KMS-11 (cell line): ENCODE measurements at regions not wholly inside any gene's neighbourhood (a gene's known extent, or its start where the extent isn't known, plus 50 kb on each side); places are given as distances from the start of the nearest gene placed in this dataset.
"Not testable (repeated sequence)": the region's sequence is repeated elsewhere in the genome, so short reads cannot be mapped to it uniquely, and the experiment has no call there.

Experiments used
- H2AFZ ChIP-seq: fragments of 200-600 bp; sonication (generic); 2 replicates; pipeline ENCODE4 v1.6.1; 2016; ENCODE audit warnings: antibody characterized with exemption, mixed run types, low read depth
- H3K27ac ChIP-seq: fragments of 200-600 bp; sonication (generic); 2 replicates; pipeline ENCODE4 v1.6.1; 2016; ENCODE audit warnings: mild to moderate bottlenecking, mixed run types
- H3K27me3 ChIP-seq: fragments of 200-600 bp; sonication (generic); 2 replicates; pipeline ENCODE4 v1.6.1; 2017; ENCODE audit warnings: mild to moderate bottlenecking, low read depth, mixed run types, moderate library complexity; ENCODE audit not compliant: insufficient read depth
- H3K36me3 ChIP-seq: fragments of 200-600 bp; sonication (generic); 2 replicates; pipeline ENCODE4 v1.6.1; 2017; ENCODE audit warnings: mild to moderate bottlenecking, mixed run types; ENCODE audit not compliant: insufficient read depth
- H3K4me1 ChIP-seq: fragments of 200-600 bp; sonication (generic); 2 replicates; pipeline ENCODE4 v1.6.1; 2016; ENCODE audit warnings: mild to moderate bottlenecking, low read depth, mixed run types; ENCODE audit not compliant: poor library complexity, severe bottlenecking
- H3K4me2 ChIP-seq: fragments of 200-600 bp; sonication (generic); 2 replicates; pipeline ENCODE4 v1.7.0; 2016; ENCODE audit warnings: mild to moderate bottlenecking, mixed run types
- H3K4me3 ChIP-seq: fragments of 200-600 bp; sonication (generic); IDR thresholded peaks from 2 replicates; pipeline ENCODE4 v1.6.1; 2017; ENCODE audit warnings: low read depth, low read length, mixed read lengths; ENCODE audit not compliant: insufficient read depth
- H3K79me2 ChIP-seq: fragments of 200-600 bp; sonication (generic); 2 replicates; pipeline ENCODE4 v1.6.1; 2016; ENCODE audit warnings: low read depth, mixed run types; ENCODE audit not compliant: insufficient read depth
- H3K9ac ChIP-seq: fragments of 200-600 bp; sonication (generic); 2 replicates; pipeline ENCODE4 v1.6.1; 2016; ENCODE audit warnings: mild to moderate bottlenecking, mixed run types
- H4K20me1 ChIP-seq: fragments of 200-600 bp; sonication (generic); 2 replicates; pipeline ENCODE4 v1.6.1; 2016; ENCODE audit warnings: mild to moderate bottlenecking, mixed run types; ENCODE audit not compliant: insufficient read depth
- TF ChIP-seq, protein P1 (sequence below): fragments of 200-600 bp; sonication (generic); conservative IDR thresholded peaks from 2 replicates; pipeline ENCODE4 v1.6.1; 2017; ENCODE audit warnings: low read depth, mild to moderate bottlenecking, antibody characterized with exemption, low read length, moderate library complexity, mixed read lengths

GRCh38 chr7:125820495-125820894 lies 890.9 kb upstream of the POT1 start:
- no peak overlapping the region for H3K27ac ChIP-seq
- no peaks in the 10 kb centered on the region for H4K20me1 ChIP-seq
- H3K4me2 ChIP-seq = no peak overlapping the region
- H3K36me3 ChIP-seq = no peaks in the 10 kb centered on the region
- no peak overlapping the region for H2AFZ ChIP-seq
- no peak overlapping the region for H3K4me3 ChIP-seq
- H3K4me1 ChIP-seq = no peaks in the 10 kb centered on the region
- H3K79me2 ChIP-seq = no peaks in the 10 kb centered on the region
- no peak overlapping the region for H3K9ac ChIP-seq
- TF ChIP-seq, protein P1, sequence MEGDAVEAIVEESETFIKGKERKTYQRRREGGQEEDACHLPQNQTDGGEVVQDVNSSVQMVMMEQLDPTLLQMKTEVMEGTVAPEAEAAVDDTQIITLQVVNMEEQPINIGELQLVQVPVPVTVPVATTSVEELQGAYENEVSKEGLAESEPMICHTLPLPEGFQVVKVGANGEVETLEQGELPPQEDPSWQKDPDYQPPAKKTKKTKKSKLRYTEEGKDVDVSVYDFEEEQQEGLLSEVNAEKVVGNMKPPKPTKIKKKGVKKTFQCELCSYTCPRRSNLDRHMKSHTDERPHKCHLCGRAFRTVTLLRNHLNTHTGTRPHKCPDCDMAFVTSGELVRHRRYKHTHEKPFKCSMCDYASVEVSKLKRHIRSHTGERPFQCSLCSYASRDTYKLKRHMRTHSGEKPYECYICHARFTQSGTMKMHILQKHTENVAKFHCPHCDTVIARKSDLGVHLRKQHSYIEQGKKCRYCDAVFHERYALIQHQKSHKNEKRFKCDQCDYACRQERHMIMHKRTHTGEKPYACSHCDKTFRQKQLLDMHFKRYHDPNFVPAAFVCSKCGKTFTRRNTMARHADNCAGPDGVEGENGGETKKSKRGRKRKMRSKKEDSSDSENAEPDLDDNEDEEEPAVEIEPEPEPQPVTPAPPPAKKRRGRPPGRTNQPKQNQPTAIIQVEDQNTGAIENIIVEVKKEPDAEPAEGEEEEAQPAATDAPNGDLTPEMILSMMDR = no peak
- H3K27me3 ChIP-seq = no peaks in the 10 kb centered on the region

GRCh38 chr7:125814100-125814499 lies 884.5 kb upstream of the POT1 start:
- Histone ChIP-seq H3K27ac (no peak overlapping the region), H3K27me3 (no peaks in the 10 kb centered on the region), H2AFZ (no peak overlapping the region), H3K4me2 (no peak overlapping the region), H3K4me3 (no peak overlapping the region), H3K9ac (no peak overlapping the region), H4K20me1 (no peaks in the 10 kb centered on the region), H3K79me2 (no peaks in the 10 kb centered on the region), H3K36me3 (no peaks in the 10 kb centered on the region), H3K4me1 (no peaks in the 10 kb centered on the region)
- TF ChIP-seq, protein P1 = no peak

GRCh38 chr7:125806491-125806890 lies 876.9 kb upstream of the POT1 start:
- not testable (repeated sequence) for H3K27me3 ChIP-seq, H3K27ac ChIP-seq, H3K79me2 ChIP-seq, H3K36me3 ChIP-seq, H3K4me1 ChIP-seq, H3K4me2 ChIP-seq, H4K20me1 ChIP-seq, H3K4me3 ChIP-seq, H2AFZ ChIP-seq, H3K9ac ChIP-seq

DNA sequence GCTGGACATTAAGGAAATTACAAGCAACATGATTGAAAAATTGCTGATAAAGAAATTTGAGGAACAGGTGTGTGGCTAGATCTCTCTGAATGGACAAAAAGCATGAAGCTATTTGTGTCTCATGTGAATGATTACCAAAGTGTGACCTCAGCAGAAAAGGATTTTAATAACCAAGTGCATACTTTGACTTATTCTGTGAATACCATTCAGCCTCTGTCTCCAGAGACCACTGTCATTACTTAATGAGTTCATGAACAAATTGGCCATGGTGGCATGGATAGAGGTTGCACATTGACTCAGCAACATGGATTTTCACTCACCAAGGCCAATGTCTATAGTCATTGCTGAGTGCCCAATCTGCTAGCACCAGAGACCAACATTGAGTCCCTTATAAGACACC lies 874.6 kb upstream of the POT1 start:
- peaks cover 5% of the 10 kb centered on the region for H3K4me1 ChIP-seq
- H3K79me2 ChIP-seq = no peaks in the 10 kb centered on the region
- H3K27ac ChIP-seq = no peak overlapping the region
- no peak overlapping the region for H3K4me2 ChIP-seq
- TF ChIP-seq, protein P1 = no peak
- no peaks in the 10 kb centered on the region for H3K27me3 ChIP-seq
- H3K36me3 ChIP-seq = no peaks in the 10 kb centered on the region
- H2AFZ ChIP-seq = no peak overlapping the region
- no peaks in the 10 kb centered on the region for H4K20me1 ChIP-seq
- no peak overlapping the region for H3K4me3 ChIP-seq
- no peak overlapping the region for H3K9ac ChIP-seq

- H3K9ac ChIP-seq = no peak overlapping the region
- peaks cover 4% of the 10 kb centered on the region for H3K4me1 ChIP-seq
- no peak overlapping the region for H3K4me2 ChIP-seq
- no peak overlapping the region for H2AFZ ChIP-seq
- no peaks in the 10 kb centered on the region for H3K36me3 ChIP-seq
- H3K4me3 ChIP-seq = no peak overlapping the region
- no peak overlapping the region for H3K27ac ChIP-seq
- TF ChIP-seq, protein P1 = no peak
- no peaks in the 10 kb centered on the region for H3K27me3 ChIP-seq
- no peaks in the 10 kb centered on the region for H3K79me2 ChIP-seq
- no peaks in the 10 kb centered on the region for H4K20me1 ChIP-seq
Observed at GRCh38 chr7:125780153-125780552, 850.5 kb upstream of the POT1 start.
